Transverse colon (tissue), 4 donors: ENCODE measurements at regions not wholly inside any gene's neighbourhood (a gene's known extent, or its start where the extent isn't known, plus 50 kb on each side); places are given as distances from the start of the nearest gene placed in this dataset.

ENCODE experiments used
- POLR2A ChIP-seq: fragments of 450-650 bp; IDR thresholded peaks from one replicate; pipeline ENCODE4 v1.6.1; 2016; ENCODE audit warnings: antibody characterized with exemption, mild to moderate bottlenecking, moderate library complexity
- POLR2AphosphoS5 ChIP-seq, 3 donors: sonication (generic); formaldehyde crosslinking; IDR thresholded peaks; one replicate each; pipeline ENCODE4 v1.6.1; 2016; ENCODE audit warnings: antibody characterized with exemption in 3 of 3
- TF ChIP-seq, protein P1 (sequence below), 5 experiments: fragments of 200-600 bp in 3 of 5; fragments of 450-650 bp in 2 of 5; sonication (generic) in 3 of 5; IDR thresholded peaks; 1 replicate in 2 of 5; 2 replicates in 3 of 5; pipeline ENCODE4 v1.5.1; 2016 to 2017; ENCODE audit warnings: antibody characterized with exemption in 5 of 5, inconsistent platforms in 3 of 5, mild to moderate bottlenecking in 2 of 5, moderate library complexity in 1 of 5

DNA sequence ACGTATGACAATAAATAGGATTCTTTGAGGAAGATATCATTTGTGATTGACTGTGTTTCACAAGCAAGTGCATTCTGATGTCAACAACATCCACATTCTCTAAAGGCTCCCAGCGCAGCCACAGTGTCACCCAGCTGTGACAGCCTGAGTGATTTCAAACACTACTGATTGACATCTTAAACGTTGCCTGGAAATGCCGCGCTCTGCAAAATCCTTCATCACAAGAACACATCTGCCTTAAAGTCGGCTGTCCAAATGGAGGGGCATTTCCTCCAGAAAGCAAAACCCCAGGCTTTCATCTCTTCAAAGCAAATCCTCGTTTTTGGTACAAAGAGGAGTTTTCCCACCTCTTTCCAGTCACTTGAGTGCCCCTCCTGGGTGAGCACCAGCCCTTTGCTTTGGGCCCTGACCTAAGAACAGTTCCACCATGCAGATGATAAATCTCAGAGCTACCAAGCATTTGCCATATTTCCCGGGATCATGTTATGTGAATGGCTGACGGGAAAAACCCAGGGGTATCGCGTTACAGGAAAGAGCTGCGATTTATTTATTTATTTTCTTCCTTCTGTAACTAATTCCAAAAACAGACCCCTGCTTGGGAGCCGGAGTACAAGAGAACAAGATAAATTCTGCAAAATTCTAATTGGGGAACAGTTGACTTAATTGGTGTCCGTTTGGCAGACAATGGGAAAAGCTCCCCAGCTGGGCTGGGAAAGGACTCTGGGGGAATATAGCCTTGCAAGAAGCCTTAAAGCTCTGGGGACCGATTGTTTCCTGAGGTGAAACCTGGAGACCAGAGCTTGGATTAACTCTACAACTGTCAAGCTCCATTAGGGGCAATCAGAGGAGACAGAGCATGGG, 703.8 kb upstream of the NR2F2 start:
- TF ChIP-seq, protein P1, sequence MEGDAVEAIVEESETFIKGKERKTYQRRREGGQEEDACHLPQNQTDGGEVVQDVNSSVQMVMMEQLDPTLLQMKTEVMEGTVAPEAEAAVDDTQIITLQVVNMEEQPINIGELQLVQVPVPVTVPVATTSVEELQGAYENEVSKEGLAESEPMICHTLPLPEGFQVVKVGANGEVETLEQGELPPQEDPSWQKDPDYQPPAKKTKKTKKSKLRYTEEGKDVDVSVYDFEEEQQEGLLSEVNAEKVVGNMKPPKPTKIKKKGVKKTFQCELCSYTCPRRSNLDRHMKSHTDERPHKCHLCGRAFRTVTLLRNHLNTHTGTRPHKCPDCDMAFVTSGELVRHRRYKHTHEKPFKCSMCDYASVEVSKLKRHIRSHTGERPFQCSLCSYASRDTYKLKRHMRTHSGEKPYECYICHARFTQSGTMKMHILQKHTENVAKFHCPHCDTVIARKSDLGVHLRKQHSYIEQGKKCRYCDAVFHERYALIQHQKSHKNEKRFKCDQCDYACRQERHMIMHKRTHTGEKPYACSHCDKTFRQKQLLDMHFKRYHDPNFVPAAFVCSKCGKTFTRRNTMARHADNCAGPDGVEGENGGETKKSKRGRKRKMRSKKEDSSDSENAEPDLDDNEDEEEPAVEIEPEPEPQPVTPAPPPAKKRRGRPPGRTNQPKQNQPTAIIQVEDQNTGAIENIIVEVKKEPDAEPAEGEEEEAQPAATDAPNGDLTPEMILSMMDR (IDR thresholded peaks at IDR 0.05): no peak
- TF ChIP-seq POLR2A (no peak), POLR2AphosphoS5 (IDR thresholded peaks at IDR 0.05) (no peak)
